ENCODE measurements at regions not wholly inside any gene's neighbourhood (a gene's known extent, or its start where the extent isn't known, plus 50 kb on each side); places are given as distances from the start of the nearest gene placed in this dataset.
A peak's percentile ranks its signal among the peaks of the same experiment; 100 is the strongest.

DNA sequence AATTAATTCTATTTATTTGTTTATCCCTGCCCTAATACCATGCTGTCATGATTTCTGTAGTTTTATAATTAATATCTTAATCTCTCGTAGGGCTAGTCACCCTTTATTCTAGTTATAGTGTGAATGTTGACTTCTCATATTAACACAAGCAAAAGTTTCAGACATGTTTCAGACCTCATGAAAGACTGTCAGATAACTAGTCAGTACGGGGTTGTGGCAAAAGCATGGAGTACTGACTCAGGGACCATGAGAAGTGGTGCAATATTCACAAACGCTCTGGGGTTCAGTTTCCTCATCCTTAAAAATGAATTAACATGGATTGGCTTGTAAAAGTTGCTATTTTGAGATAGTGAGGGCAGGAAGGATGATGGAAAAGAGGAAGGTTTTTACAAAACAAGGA, 148.9 kb downstream of the TMEM200A start:
- no peak overlapping the region for H3K4me3 ChIP-seq (ENCODE audit: low read depth, low read length)
- TF ChIP-seq, protein P1, sequence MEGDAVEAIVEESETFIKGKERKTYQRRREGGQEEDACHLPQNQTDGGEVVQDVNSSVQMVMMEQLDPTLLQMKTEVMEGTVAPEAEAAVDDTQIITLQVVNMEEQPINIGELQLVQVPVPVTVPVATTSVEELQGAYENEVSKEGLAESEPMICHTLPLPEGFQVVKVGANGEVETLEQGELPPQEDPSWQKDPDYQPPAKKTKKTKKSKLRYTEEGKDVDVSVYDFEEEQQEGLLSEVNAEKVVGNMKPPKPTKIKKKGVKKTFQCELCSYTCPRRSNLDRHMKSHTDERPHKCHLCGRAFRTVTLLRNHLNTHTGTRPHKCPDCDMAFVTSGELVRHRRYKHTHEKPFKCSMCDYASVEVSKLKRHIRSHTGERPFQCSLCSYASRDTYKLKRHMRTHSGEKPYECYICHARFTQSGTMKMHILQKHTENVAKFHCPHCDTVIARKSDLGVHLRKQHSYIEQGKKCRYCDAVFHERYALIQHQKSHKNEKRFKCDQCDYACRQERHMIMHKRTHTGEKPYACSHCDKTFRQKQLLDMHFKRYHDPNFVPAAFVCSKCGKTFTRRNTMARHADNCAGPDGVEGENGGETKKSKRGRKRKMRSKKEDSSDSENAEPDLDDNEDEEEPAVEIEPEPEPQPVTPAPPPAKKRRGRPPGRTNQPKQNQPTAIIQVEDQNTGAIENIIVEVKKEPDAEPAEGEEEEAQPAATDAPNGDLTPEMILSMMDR (IDR thresholded peaks at IDR 0.05; ENCODE audit: insufficient read depth, low read length) = no peak
- DNase-seq (ENCODE audit: low read depth) = no peak

DNA sequence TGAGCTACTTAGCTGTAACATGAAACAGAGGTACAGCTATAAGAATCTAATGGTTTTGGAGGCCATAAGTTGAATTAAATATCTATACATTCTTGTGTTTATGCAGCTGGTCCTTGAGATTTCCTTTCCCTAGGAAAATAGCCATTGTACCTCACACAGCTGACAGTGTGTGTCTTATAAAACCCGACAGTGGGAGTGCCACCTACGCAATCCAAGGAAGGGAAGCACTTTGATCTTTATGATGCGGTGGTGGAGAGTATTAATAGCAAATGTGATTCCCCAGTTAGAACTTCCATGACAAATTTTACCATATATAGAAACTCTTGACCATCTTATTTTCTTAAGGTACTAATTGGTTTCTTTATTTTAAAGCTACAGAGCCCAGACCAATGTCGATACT, 149.5 kb downstream of the TMEM200A start:
- TF ChIP-seq, protein P1 (IDR thresholded peaks at IDR 0.05; ENCODE audit: insufficient read depth, low read length) = no peak
- no peak for DNase-seq (ENCODE audit: low read depth)
- no peak overlapping the region for H3K4me3 ChIP-seq (ENCODE audit: low read depth, low read length)

DNA sequence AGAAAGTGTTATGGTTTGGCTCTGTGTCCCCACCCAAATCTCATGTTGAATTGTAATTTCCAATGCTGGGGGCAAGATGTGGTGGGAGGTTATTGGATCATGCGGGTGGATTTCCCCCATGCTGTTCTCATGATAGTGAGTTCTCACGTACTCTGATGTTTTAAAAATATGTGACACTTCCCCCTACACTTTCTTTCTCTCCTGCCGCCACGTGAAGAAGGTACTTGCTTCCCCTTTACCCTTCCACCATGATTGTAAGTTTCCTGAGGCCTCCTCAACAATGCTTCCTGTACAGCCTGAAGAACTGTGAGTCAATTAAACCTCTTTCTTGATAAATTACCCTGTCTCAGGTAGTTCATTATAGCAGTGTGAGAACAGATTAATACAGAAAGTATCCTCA, 150.8 kb downstream of the TMEM200A start:
- no peak for DNase-seq (ENCODE audit: low read depth)
- H3K4me3 ChIP-seq (ENCODE audit: low read depth, low read length) = no peak overlapping the region
- TF ChIP-seq, protein P1 (IDR thresholded peaks at IDR 0.05; ENCODE audit: insufficient read depth, low read length) = no peak

DNA sequence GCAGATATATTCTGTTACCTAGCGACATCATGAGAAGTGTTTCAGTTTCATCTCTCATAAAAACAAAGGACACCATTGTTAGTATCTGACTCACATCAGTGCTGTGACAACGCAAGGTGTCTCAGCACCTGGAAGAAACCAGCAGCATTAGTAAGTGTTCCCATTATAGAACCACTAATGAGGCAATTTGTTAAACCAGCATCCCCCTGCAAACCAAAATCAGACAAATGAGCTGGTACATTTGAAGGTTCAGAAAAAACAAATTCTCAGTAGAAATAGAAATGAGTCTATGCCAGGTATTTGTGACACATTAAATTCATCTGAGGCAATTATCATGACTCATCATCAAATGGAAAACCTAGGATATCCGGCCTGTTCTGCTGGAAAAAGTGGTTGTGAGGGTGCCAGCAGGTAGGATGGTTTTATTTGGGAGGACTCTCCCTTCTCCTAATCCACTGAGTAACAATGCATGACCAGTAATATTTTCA, 151.7 kb downstream of the TMEM200A start:
- TF ChIP-seq, protein P1 (IDR thresholded peaks at IDR 0.05; ENCODE audit: insufficient read depth, low read length) = no peak
- no peak for DNase-seq (ENCODE audit: low read depth)
- no peak overlapping the region for H3K4me3 ChIP-seq (ENCODE audit: low read depth, low read length)

DNA sequence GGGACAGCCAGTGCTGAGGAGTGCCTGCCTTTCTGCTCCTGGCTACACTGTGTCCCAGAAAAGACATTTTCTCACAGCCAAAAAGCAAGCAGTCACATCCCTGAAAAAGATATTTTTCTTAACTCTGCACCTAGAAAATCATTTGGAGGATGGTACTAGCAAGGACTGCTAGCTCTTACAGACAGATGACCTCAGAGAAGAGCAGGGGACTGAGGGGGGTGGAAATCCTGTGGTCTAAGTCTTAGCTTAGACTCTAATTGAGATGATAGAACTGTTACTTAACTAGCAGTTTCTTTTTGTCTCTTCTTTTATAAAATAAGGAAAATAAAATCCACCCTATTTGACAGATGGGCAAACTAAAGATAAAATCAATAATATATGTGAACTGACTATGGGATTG, 152.8 kb downstream of the TMEM200A start:
- TF ChIP-seq, protein P1 (IDR thresholded peaks at IDR 0.05; ENCODE audit: insufficient read depth, low read length) = no peak
- DNase-seq (ENCODE audit: low read depth) = no peak
- H3K4me3 ChIP-seq (ENCODE audit: low read depth, low read length) = no peak overlapping the region

DNA sequence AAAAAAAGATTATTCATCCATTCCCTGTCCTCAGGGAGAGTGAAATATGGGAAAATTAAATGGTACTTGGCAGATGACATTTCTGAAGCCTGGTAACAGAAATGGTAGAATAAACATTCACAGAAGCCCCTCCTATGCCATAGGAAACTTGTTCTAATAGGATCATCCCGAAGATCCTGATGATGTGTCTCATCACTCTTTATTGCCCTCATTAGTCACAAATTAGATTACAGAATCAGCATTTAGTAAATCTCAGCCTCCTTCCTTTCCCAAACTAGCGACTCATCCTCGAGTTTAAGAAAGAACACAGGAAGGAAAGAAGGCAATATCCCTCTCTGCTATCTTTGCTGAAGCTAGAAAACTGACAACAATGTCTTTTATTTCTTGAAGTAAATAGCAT, 154.4 kb downstream of the TMEM200A start:
- TF ChIP-seq, protein P1 (IDR thresholded peaks at IDR 0.05; ENCODE audit: insufficient read depth, low read length) = no peak
- peak; percentile 34 for DNase-seq (ENCODE audit: low read depth)
- H3K4me3 ChIP-seq (ENCODE audit: low read depth, low read length) = no peak overlapping the region

DNA sequence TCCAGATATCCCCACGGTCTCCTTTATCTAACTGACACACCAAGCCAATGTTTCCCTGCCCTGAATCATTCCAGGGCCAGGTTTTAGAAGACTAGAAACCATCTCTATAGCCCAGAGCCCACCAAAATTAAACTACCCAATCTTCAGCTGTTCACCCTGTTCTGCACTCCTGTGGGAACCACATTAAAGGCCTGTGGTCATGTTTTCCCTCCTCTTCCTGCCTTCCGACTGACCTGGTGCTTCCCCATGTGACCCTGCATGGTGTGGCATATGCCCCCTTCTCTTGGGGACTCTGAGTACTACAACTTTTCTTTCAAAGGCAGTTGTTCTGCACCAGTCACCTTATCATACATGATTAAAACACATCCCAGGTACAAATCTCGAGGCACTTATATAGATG, 155.0 kb downstream of the TMEM200A start:
- TF ChIP-seq, protein P1 (IDR thresholded peaks at IDR 0.05; ENCODE audit: insufficient read depth, low read length) = no peak
- H3K4me3 ChIP-seq (ENCODE audit: low read depth, low read length) = no peak overlapping the region
- DNase-seq (ENCODE audit: low read depth) = no peak
